ENCODE measurements at regions not wholly inside any gene's neighbourhood (a gene's known extent, or its start where the extent isn't known, plus 50 kb on each side); places are given as distances from the start of the nearest gene placed in this dataset.
A peak's percentile ranks its signal among the peaks of the same experiment; 100 is the strongest.

GRCh38 chr7:46681865-46682503, 760.9 kb upstream of the IGFBP3 start:
- TF ChIP-seq POLR2A (IDR thresholded peaks at IDR 0.05; ENCODE audit: borderline replicate concordance, extremely low read depth, insufficient read depth, insufficient read length) (no peak), EZH2phosphoT487 (IDR thresholded peaks at IDR 0.05; ENCODE audit: borderline replicate concordance) (no peak), CTCF (IDR thresholded peaks at IDR 0.05 in 2 of 3, conservative IDR thresholded peaks at IDR 0.05 in 1 of 3; ENCODE audit: borderline replicate concordance in 1 of 3, insufficient read depth in 1 of 3, low read depth in 2 of 3, low read length in 2 of 3) (peak in 2 of 3 experiments; percentile 25 to 31; a peak in 3 of 6 replicates), EZH2 (IDR thresholded peaks at IDR 0.05) (no peak), JUND (IDR thresholded peaks at IDR 0.05) (no peak), ELF1 (IDR thresholded peaks at IDR 0.05; ENCODE audit: borderline replicate concordance, low read depth) (no peak), REST (IDR thresholded peaks at IDR 0.05; ENCODE audit: low read depth) (no peak), POLR2AphosphoS5 (IDR thresholded peaks at IDR 0.05; ENCODE audit: low read depth, low read length) (no peak), YY1 (IDR thresholded peaks at IDR 0.05; ENCODE audit: extremely low read depth, insufficient replicate concordance, low read depth, low read length) (no peak), ATF3 (IDR thresholded peaks at IDR 0.05) (no peak), CBX3 (IDR thresholded peaks at IDR 0.05; ENCODE audit: low read depth) (no peak), ZFX (IDR thresholded peaks at IDR 0.05) (no peak), MAX (IDR thresholded peaks at IDR 0.05) (no peak)
